ENCODE measurements at regions not wholly inside any gene's neighbourhood (a gene's known extent, or its start where the extent isn't known, plus 50 kb on each side); places are given as distances from the start of the nearest gene placed in this dataset.

DNA sequence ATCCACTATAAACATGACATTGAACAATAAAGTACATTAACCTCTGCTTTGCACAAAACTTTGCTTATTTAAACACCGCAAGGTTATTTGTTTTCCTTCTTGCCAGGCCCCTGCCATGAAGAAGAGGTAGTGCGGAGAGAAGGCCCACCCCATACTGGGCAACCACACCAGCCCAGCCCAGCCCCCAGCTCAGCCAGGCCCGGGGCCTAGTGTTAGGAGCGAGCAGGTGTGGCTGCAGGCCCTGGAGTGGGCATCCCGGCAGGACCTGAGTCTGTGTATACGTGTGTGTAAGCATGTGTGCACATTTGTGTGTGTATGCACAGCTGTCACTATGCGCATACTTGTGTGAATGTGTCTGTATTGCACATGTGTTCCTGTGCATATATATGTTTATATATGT, 90.4 kb upstream of the MVB12B start:
- no peak for DNase-seq (ENCODE audit: low read depth in 4 of 4, low spot score in 1 of 4)

DNA sequence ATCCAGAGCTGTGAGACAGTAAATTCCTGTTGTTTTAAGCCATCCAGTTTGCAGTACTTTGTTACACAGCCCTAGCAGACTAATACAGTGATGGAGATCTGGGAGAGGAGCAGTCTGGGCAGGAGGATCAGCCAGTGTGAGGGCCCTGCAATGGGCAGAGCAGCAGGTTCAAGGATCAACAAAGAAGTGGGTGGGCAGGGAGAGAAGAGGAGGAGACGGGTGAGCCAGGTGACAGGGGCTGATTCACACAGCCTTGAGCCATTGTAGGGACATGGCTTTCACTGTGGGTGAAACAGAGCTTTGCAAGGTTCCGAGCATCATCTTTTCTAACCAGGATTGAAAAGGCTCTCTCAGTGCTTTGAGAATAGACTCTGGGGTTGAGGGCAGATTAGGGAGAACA, 88.2 kb upstream of the MVB12B start:
- DNase-seq (ENCODE audit: low read depth in 4 of 4, low spot score in 1 of 4), result no peak

DNA sequence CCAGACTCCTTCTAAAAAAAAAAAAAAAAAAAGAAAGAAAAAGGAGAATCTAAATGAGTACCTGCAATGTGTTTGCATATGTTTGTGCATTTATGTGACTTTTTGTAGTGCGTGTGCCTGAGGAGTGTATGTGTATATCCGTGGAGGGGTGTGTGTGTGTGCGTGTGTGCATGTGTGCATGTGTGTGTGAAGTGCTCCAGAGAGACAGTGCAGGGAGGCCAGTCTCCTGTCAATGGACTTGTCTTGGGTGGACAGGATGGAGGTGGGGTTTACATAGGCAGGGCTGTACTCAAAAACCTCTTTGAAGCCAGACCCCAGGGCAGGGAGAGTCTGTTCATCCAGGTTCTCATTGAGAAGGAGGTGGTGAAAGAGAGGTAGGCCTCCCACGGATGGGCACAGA, 87.1 kb upstream of the MVB12B start:
- DNase-seq (ENCODE audit: low read depth in 4 of 4, low spot score in 1 of 4), result no peak

DNA sequence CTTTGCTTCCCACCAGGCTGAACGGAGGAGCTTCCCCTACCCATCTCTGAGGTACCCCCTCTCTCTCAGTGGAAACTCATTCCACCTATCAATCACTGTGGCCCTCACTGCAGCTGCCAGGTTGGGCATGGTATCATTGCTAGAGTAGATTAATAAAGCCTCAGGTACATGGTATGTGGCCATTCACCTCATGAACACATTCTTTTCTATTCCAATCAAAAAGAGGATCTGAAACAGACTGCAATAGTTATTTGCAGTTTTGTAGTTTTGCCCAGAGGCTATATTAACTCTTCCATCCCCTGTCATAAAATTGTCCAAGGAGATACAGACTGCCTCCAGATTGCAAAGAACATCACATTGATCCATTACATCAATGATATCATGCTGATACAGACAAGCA, 85.8 kb upstream of the MVB12B start:
- no peak for DNase-seq (ENCODE audit: low read depth in 4 of 4, low spot score in 1 of 4)

DNA sequence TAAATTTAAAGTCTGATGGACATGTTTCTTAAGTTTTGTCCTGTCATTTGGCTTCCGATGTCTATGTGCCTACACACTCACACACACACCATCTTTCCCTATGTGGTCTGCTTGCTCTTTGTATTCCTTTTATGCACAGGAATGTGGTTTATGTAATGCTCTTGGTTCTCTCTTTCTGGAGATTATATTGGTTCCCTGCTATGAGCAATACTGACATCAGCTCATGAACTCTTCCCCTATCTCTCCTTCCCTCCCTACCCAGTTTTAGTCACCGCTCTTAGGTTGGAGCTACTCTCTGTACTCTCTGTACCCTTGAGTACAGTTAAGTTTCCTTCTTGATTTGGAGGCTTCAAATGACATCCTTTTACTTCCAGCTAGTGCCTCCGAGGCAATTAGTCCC, 77.9 kb upstream of the MVB12B start:
- no peak for DNase-seq (ENCODE audit: low read depth in 4 of 4, low spot score in 1 of 4)

DNA sequence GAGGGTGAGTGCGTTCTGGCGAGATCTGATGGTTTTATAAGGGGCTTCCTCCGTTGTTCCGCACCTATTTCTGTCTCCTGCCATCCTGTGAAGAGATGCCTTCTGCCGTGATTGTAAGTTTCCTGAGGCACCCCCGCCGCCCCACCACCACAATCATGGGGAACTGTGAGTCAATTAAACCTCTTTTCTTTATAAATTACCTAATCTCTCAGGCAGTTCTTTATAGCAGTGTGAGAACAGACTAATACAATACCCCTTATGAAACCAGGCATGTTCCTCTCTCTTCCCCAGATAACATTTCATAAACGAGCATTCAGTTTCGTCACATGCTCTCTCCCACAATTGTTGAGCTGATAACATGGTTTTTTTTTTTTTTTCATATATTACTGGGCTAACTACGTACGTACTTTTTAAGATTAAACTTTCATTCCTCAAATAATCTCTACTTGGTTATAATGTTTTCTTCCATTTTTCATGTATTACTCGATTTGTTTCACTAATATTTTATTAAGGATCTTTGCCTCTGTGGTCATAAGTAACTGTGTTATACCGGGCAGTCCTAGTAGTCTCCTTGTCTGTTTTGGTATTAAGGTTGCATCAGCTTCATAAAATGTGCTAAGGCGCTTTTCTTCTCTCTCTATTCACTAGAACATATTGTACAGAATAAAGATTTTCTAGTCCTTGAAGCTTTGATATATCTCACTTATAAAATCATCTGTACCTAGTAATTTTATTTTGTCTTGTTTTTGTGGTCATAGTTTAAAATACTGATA, 64.9 kb upstream of the MVB12B start:
- no peak for DNase-seq (ENCODE audit: low read depth in 4 of 4, low spot score in 1 of 4)

DNA sequence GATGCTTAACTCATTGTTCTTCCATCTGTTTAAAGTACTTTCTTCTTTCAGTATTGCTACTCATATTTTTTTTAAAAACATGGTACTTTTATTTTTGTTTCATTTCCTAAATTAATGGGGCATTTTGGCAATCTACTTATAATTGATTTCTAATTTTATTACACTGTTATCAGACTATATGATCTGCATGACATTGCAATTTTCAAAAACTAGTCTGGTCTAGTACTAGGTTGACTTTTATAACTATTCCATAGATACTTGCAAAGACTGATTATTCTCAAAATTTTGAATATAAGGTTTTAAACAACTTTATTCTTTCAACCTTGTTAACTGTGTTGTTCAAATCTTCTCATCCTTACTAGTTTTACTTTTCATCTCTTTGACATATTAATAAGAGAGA, 63.9 kb upstream of the MVB12B start:
- no peak for DNase-seq (ENCODE audit: low read depth in 4 of 4, low spot score in 1 of 4)

DNA sequence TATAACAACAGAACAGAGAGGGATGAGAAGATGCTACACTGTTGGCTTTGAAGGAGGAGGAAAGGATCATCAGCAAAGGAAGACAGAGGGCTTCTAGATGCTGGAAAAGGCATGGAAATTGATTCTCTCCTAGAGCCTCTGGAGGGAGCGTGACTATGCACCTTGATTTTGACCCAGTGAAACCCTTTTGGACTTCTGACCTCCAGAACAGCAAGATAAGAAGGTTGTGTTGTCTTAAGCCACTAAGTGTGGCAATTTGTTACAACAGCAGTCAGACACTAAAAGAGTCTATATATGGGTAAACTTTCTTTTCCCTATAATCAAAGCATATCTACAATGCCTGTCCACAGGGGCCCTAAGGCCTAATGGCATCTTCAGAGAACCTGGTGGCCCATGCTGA, 56.1 kb upstream of the MVB12B start:
- DNase-seq (ENCODE audit: low read depth in 4 of 4, low spot score in 1 of 4), result no peak

DNA sequence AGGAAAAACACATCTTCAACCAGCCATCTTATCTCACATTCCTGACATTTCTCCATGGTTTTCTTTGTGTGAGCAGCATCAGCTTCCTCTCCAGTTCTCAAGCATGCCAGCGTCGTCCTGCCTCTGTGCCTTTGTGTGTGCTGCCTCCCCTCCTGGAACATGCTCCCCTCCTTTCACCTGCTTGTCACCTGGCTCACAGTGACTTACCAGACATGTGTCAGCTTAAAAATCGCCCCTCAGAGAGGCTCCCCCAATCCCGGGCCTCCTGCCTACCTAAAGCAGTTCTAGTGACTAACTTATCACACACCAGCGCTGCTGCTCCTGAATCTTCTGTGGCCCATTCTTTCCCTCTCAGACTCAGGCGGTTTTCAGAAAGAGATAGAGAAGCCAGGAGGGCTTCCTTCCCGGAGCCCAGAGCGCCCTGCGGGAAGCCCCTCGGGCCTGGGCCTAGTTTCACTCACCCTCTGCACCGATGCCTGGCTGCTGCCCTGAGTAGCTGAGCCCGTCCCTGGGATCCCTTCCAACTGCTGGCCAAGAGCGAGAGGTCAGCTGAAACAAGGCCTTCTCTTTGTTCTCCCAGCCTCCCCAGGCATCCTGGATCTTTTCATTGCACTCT, 51.1 kb upstream of the MVB12B start:
- DNase-seq (ENCODE audit: low read depth in 4 of 4, low spot score in 1 of 4), result no peak

DNA sequence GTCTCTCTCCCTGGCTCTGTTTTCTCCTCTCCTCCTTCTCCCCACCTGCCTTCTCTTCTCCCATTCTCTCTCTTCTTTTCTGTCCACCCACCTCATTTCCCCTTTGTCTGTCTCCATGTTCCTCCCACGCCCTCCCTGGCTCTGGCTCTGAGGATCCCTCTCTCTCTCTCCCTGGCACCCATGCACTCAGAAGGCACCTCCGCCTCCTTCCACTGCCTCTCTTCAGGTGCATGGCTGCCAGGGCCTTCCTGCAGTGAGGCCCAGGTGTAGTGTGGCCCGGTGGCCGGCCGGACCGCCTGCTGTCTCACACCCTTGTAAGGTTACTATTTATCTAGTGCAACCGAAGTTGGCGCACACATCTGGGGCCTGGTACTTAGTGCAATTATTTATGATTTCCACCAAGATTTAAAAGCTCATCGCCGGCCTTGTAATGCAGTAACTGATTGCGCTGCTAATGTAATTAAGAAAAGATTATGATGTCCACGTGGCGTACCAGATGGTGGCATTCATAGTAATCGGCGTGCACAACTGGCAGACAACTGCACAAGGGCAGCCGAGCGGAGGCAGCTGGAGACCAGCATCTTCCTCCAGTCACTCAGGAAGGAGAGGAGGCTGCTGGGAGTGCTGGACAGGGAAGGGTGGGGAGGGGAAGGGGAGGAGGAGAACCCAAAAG, 50.4 kb upstream of the MVB12B start:
- no peak for DNase-seq (ENCODE audit: low read depth in 4 of 4, low spot score in 1 of 4)
